HEK293T (cell line): ENCODE measurements at regions not wholly inside any gene's neighbourhood (a gene's known extent, or its start where the extent isn't known, plus 50 kb on each side); places are given as distances from the start of the nearest gene placed in this dataset.

ENCODE experiments used
- BHLHE40 ChIP-seq: fragments of 450-650 bp; IDR thresholded peaks from 2 replicates; pipeline ENCODE4 v1.6.1; 2016; ENCODE audit warnings: mild to moderate bottlenecking, moderate library complexity, borderline replicate concordance
- FOXA1 ChIP-seq: fragments of 450-650 bp; IDR thresholded peaks from 2 replicates; pipeline ENCODE4 v1.6.1; 2016; ENCODE audit warnings: mild to moderate bottlenecking
- FOXM1 ChIP-seq: fragments of 450-650 bp; IDR thresholded peaks from 2 replicates; pipeline ENCODE4 v1.6.1; 2017; ENCODE audit warnings: mild to moderate bottlenecking, borderline replicate concordance
- LEF1 ChIP-seq: fragments of 450-650 bp; IDR thresholded peaks from 2 replicates; pipeline ENCODE4 v1.6.1; 2017; ENCODE audit warnings: mild to moderate bottlenecking, borderline replicate concordance
- NFRKB ChIP-seq: fragments of 450-650 bp; IDR thresholded peaks from 2 replicates; pipeline ENCODE4 v1.6.1; 2016; ENCODE audit warnings: mild to moderate bottlenecking, moderate library complexity
- SP1 ChIP-seq: fragments of 450-650 bp; IDR thresholded peaks from 2 replicates; pipeline ENCODE4 v1.6.1; 2017
- SUZ12 ChIP-seq: fragments of 450-650 bp; IDR thresholded peaks from 2 replicates; pipeline ENCODE4 v1.6.1; 2016; ENCODE audit warnings: mild to moderate bottlenecking
- TARDBP ChIP-seq: fragments of 450-650 bp; IDR thresholded peaks from 2 replicates; pipeline ENCODE4 v1.6.1; 2016
- ZNF384 ChIP-seq: fragments of 450-650 bp; IDR thresholded peaks from 2 replicates; pipeline ENCODE4 v1.6.1; 2016

DNA sequence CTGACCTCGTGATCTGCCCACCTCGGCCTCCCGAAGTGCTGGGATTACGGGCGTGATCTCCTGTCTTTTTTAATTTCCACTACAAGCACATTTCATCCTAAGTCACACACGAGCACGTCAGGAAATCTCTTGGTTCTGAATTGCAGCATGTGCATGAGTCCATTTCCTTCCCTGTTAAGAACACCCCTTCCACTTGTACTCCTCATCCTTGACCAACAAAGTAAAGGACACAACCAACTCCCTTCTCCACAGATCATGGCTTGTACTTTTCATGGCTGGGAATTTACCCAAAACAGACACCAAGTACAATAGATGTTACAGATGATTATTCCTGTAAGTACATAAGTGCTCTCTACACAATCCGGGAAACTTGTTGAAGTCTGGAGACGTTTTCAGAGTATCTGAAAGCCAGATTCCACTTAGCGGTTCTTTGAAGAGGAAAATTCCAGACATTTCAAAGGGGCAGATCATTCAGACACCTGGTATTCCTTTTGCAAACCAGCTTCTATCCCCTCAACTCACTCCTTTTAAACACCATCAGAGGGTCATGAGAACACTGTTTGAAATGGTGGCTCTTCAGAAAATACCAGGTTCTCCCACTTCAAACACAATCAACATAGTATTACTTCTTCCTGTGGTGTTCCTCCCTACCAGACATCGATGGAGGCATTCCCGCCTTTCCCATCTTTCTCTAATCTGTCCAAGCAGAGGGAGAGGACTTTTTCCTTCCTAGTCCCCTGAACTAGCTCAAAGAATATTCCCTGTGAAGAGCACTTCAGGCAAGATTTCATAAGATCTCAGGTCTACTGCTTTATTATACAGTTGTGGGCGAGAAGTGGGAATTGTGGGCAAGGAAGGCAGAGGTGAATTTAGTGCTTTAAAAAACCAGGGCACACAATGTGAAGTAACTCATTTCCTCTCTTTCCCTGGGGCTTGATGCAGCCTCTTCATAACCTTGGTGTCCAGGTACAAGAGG, 80.1 kb upstream of the TSC22D2 start:
- TF ChIP-seq TARDBP = no peak
- no peak for TF ChIP-seq NFRKB
- TF ChIP-seq SUZ12 = no peak
- no peak for TF ChIP-seq FOXA1
- TF ChIP-seq SP1 = no peak
- TF ChIP-seq ZNF384 = no peak
- TF ChIP-seq BHLHE40 = no peak
- no peak for TF ChIP-seq LEF1
- TF ChIP-seq FOXM1 = no peak
